Sigmoid colon (tissue), 6 donors: ENCODE measurements at regions not wholly inside any gene's neighbourhood (a gene's known extent, or its start where the extent isn't known, plus 50 kb on each side); places are given as distances from the start of the nearest gene placed in this dataset.
"Not testable (repeated sequence)": the region's sequence is repeated elsewhere in the genome, so short reads cannot be mapped to it uniquely, and the experiment has no call there.

Experiments used
- DNase-seq: peaks from one replicate; pipeline ENCODE4 v3.0.0-alpha.2; 2019
- H3K27ac ChIP-seq, 4 donors: fragments of 200-600 bp; sonication (generic); one replicate each; pipeline ENCODE4 v1.5.1; 2016 to 2019; ENCODE audit warnings: mild to moderate bottlenecking in 1 of 4
- H3K27me3 ChIP-seq, 3 donors: fragments of 200-600 bp; sonication (generic); one replicate each; pipeline ENCODE4 v1.5.1; 2019; ENCODE audit warnings: mild to moderate bottlenecking in 1 of 3
- H3K36me3 ChIP-seq, 4 donors: fragments of 200-600 bp; sonication (generic); one replicate each; pipeline ENCODE4 v1.5.1; 2016 to 2019
- H3K4me1 ChIP-seq, 4 donors: fragments of 200-600 bp; sonication (generic); one replicate each; pipeline ENCODE4 v1.5.1; 2017 to 2019
- H3K4me3 ChIP-seq, 4 donors: fragments of 200-600 bp; sonication (generic); one replicate each; pipeline ENCODE4 v1.5.1; 2017 to 2019; ENCODE audit warnings: mild to moderate bottlenecking in 2 of 4, moderate library complexity in 1 of 4
- H3K9me3 ChIP-seq, 4 donors: fragments of 200-600 bp in 3 of 4; sonication (generic) in 3 of 4; one replicate each; pipeline versions ENCODE4 v1.5.1 to v1.6.1; 2013 to 2019
- EP300 ChIP-seq, 4 donors: sonication (generic); formaldehyde crosslinking; IDR thresholded peaks; one replicate each; pipeline ENCODE4 v1.6.1; 2017; ENCODE audit warnings: antibody characterized with exemption in 4 of 4
- POLR2A ChIP-seq, 2 donors: fragments of 450-650 bp; IDR thresholded peaks; one replicate each; pipeline ENCODE4 v1.6.1; 2016; ENCODE audit warnings: antibody characterized with exemption in 2 of 2, mild to moderate bottlenecking in 2 of 2, moderate library complexity in 2 of 2
- POLR2AphosphoS5 ChIP-seq, 4 donors: sonication (generic); formaldehyde crosslinking; IDR thresholded peaks; one replicate each; pipeline ENCODE4 v1.6.1; 2017; ENCODE audit warnings: antibody characterized with exemption in 4 of 4
- WGBS, 2 donors: extraction: QIAGEN DNeasy Blood & Tissue Kit; methylation state at CpG; one replicate each; pipeline ENCODE4 v1.1.7; 2013; 5-methylcytosine and 5-hydroxymethylcytosine counted together
- intact Hi-C: fragments of 100-400 bp; cut with DNase I; formaldehyde crosslinking; loops from one replicate; pipeline ENCODE4 v1.15.1; 2023
- small RNA-seq, 3 donors: library from RNA; depleted of rRNA; stranded (forward); fragments of <200 nt; gene quantifications; one replicate each; pipeline ENCODE3, GENCODE V24; 2016
- TF ChIP-seq, protein P1 (sequence below), 4 experiments: fragments of 450-650 bp in 3 of 4; fragments of 200-600 bp in 1 of 4; IDR thresholded peaks; one replicate each; pipeline ENCODE4 v1.5.1; 2016 to 2019; ENCODE audit warnings: antibody characterized with exemption in 4 of 4, mild to moderate bottlenecking in 3 of 4, moderate library complexity in 2 of 4
- donor health status: healthy with polysubstance abuse.
- donor health status: healthy.

DNA sequence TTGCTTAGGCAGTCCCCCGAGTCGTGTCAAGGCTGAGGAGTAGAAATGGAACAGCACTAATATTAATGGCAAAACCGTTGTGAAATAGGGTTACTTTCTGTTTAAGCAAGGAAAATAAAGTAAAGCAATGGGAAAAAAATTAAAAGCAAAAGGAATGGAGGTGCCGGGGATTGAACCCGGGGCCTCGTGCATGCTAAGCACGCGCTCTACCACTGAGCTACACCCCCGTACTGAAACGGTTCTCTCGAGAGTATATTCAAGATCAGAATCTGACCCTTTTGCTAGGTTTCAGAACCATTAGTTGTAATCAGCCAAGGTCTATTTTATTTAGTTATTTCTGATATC is 85.5 kb downstream of the TRIM27 start:
- peak overlapping the region; percentile 76 to 80 (median 78) for H3K27ac ChIP-seq
- peaks cover 0 to 18% (median 0%) of the 10 kb centered on the region in 3 donors for H3K27me3 ChIP-seq
- H3K36me3 ChIP-seq: no peaks in the 10 kb centered on the region
- no peaks in the 10 kb centered on the region for H3K9me3 ChIP-seq
- no peak for TF ChIP-seq POLR2AphosphoS5 (IDR thresholded peaks at IDR 0.05)
- TF ChIP-seq POLR2A (IDR thresholded peaks at IDR 0.05): no peak
- TF ChIP-seq, protein P1, sequence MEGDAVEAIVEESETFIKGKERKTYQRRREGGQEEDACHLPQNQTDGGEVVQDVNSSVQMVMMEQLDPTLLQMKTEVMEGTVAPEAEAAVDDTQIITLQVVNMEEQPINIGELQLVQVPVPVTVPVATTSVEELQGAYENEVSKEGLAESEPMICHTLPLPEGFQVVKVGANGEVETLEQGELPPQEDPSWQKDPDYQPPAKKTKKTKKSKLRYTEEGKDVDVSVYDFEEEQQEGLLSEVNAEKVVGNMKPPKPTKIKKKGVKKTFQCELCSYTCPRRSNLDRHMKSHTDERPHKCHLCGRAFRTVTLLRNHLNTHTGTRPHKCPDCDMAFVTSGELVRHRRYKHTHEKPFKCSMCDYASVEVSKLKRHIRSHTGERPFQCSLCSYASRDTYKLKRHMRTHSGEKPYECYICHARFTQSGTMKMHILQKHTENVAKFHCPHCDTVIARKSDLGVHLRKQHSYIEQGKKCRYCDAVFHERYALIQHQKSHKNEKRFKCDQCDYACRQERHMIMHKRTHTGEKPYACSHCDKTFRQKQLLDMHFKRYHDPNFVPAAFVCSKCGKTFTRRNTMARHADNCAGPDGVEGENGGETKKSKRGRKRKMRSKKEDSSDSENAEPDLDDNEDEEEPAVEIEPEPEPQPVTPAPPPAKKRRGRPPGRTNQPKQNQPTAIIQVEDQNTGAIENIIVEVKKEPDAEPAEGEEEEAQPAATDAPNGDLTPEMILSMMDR (IDR thresholded peaks at IDR 0.05): no peak
- no peak for TF ChIP-seq EP300 (IDR thresholded peaks at IDR 0.05)
- H3K4me3 ChIP-seq: peak overlapping the region; percentile 47 to 59 (median 58)
- DNase-seq: peak; percentile 68
- peaks cover 0 to 16% (median 11%) of the 10 kb centered on the region in 4 donors for H3K4me1 ChIP-seq
- WGBS, 2 donors: 0 to 1% methylated on average over 11 of the region's 11 CpGs
- intact Hi-C loops: loop anchor here (1.0 to 5.0 kb wide), 5 partner anchors 25 to 1821 kb away; no protein-coding TSS in a partner anchor

DNA sequence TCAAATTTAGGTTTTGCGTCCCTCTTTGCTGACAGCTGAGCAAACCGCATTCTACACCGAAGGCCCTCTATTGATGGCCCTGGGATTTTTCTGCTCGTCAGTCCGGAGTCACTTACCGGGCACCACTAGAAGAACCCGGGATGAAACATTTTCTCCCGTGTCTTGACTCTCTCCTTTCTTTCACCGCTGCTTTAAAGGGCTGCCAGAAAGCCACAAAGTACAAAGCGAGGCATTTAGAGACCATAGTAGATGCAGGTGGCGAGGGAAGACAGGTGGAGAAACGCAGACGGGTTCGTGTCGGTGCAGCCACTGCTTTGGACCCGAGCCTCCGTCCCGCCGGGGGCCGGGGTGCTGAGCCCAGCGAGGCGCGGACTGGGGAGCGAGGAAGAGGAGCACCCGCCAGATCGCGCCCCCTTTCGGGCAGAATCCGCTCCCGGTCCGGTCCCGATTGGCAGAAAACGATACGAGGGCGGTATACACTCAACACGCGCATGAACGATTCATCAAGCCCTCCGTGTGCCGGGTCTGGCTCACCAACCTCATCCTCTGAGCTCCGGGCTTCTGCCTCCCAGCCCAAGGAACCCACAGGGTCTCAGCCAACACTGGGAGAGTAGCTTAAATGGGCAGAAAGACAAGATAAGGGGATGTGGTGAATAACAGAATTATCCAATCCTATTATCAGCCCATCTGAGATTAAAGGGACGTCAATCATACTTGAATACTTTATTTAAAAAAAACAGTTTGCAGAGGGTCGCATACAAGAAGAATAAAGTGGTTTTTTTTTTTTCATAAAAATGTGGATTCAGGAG is 84.9 kb downstream of the TRIM27 start:
- Histone ChIP-seq H3K9me3 (no peaks in the 10 kb centered on the region), H3K36me3 (no peaks in the 10 kb centered on the region), H3K4me1 (peaks cover 0 to 16% (median 11%) of the 10 kb centered on the region in 4 donors), H3K27me3 (peaks cover 0 to 16% (median 1%) of the 10 kb centered on the region in 3 donors), H3K4me3 (peak overlapping the region; percentile 47 to 59 (median 58)), H3K27ac (peak overlapping the region; percentile 76 to 80 (median 78))
- 0% methylated on average over 43 of the region's 43 CpGs for WGBS, 2 donors
- peak; percentile 90 for DNase-seq
- intact Hi-C loops: loop anchor here (1.0 to 5.0 kb wide), 5 partner anchors 24 to 1822 kb away; no protein-coding TSS in a partner anchor
- TF ChIP-seq, protein P1 (IDR thresholded peaks at IDR 0.05): peak; percentile 16 to 60 (median 27)
- TF ChIP-seq POLR2A (IDR thresholded peaks at IDR 0.05) (no peak), POLR2AphosphoS5 (IDR thresholded peaks at IDR 0.05) (no peak)

DNA sequence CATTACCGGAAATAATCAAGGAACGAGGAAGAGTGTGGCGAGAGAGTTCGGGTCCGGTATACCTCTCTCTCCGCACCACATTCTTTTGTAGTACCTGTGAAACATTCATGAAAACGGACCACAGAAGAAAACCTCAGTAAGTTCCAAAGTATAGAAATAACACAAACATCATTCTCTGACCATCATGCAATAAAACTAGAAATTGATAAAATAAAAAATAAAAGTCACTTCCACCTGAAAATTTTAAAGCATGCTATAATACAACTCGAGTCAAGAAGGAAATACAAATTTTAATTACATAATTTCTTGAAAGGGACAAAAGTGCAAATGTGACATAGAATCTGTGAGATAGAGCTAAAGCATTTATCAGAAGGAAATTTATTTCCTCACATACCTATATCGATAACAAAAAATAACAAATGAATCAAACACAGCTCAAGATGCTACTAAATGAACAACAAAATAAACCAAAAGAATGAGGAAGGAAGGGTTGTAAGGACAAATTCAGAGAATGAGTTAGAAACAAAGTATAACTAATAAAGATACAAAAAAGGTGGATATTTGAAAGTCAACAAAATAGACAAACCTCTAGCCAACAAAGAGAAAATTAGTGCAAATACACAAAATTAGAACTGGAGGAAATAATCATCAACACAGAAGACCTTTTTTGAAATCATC is 84.2 kb downstream of the TRIM27 start:
- H3K4me1 ChIP-seq: peaks cover 0 to 16% (median 11%) of the 10 kb centered on the region in 4 donors
- WGBS, 2 donors: 10 to 12% methylated on average over 9 of the region's 9 CpGs
- no peaks in the 10 kb centered on the region for H3K36me3 ChIP-seq
- no peak for DNase-seq
- intact Hi-C loops: loop anchor here (2.0 to 5.0 kb wide), 4 partner anchors 23 to 1822 kb away; no protein-coding TSS in a partner anchor
- H3K9me3 ChIP-seq: no peaks in the 10 kb centered on the region
- H3K27ac ChIP-seq: peak overlapping the region in 3 of 4 donors; percentile 76 to 80 (median 77)
- no peak for TF ChIP-seq POLR2AphosphoS5 (IDR thresholded peaks at IDR 0.05)
- TF ChIP-seq POLR2A (IDR thresholded peaks at IDR 0.05): no peak
- TF ChIP-seq, protein P1 (IDR thresholded peaks at IDR 0.05): no peak
- TF ChIP-seq EP300 (IDR thresholded peaks at IDR 0.05): no peak
- peaks cover 0 to 16% (median 4%) of the 10 kb centered on the region in 3 donors for H3K27me3 ChIP-seq
- H3K4me3 ChIP-seq: peak overlapping the region; percentile 47 to 59 (median 58)

DNA sequence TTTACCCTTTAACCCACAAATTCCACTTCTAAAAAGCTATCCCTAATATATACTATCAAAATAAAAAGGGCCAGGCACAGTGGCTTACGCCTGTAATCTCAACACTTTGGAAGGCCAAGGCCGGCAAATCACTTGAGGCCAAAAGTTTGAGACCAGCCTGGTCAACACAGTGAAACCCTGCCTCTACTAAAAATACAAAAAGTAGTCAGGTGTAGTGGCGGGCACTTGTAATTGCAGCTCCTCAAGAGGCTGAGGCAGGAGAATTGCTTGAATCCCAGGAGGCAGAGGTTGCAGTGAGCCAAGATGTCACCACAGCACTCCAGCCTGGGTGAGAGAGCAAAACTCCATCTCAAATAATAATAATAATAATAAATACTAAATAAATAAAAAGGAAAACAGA is 82.5 kb downstream of the TRIM27 start:
- H3K27ac ChIP-seq: no peak overlapping the region
- no peaks in the 10 kb centered on the region for H3K9me3 ChIP-seq

DNA sequence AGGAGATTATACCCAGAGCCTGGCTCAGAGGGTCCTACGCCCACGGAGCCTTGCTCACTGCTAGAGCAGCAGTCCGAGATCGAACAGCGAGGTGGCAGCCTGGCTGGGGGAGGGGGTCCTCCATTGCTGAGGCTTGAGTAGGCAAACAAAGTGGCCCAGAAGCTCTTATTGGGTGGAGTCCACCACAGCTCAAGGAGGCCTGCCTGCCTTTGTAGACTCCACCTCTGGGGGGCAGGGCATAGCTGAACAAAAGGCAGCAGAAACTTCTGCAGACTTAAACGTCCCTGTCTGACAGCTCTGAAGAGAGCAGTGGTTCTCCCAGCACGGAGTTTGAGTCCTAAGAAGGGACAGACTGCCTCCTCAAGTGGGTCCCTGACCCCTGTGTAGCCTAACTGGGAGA is 75.0 kb downstream of the TRIM27 start:
- H3K9me3 ChIP-seq, intact Hi-C loops, H3K36me3 ChIP-seq: not testable (repeated sequence)

More for the DNA sequence above, 82.5 kb downstream of the TRIM27 start:
- intact Hi-C loops: no loop called here
- WGBS, 2 donors: 64 to 69% methylated on average over 3 of the region's 3 CpGs
- TF ChIP-seq POLR2AphosphoS5 (IDR thresholded peaks at IDR 0.05): no peak
- TF ChIP-seq EP300 (IDR thresholded peaks at IDR 0.05): no peak
- DNase-seq: no peak
- no peak overlapping the region for H3K4me3 ChIP-seq
- peaks cover 0 to 21% (median 4%) of the 10 kb centered on the region in 3 donors for H3K27me3 ChIP-seq
- peaks cover 0 to 16% (median 11%) of the 10 kb centered on the region in 4 donors for H3K4me1 ChIP-seq
- H3K36me3 ChIP-seq: no peaks in the 10 kb centered on the region

More for the DNA sequence above, 75.0 kb downstream of the TRIM27 start:
- not testable (repeated sequence) for DNase-seq, H3K4me3 ChIP-seq, H3K4me1 ChIP-seq, H3K27ac ChIP-seq
- peaks cover 0 to 27% (median 3%) of the 10 kb centered on the region in 3 donors for H3K27me3 ChIP-seq
- WGBS, 2 donors: 66 to 67% methylated on average over 7 of the region's 7 CpGs

Small RNA genes lying in the stretch of these regions (small RNA-seq; reads per million reads assigned to genes)
- 0 reads per million in 3 donors for gene AL121932.1
